Spleen (tissue), 11 donors: ENCODE measurements at regions not wholly inside any gene's neighbourhood (a gene's known extent, or its start where the extent isn't known, plus 50 kb on each side); places are given as distances from the start of the nearest gene placed in this dataset.

Experiments
- DNase-seq: peaks from one replicate; pipeline ENCODE4 v3.0.0-alpha.2; 2020
- H3K27ac ChIP-seq, 8 donors: fragments of 200-600 bp; sonication (generic) in 7 of 8; 1 replicate in 4 of 8; 2 replicates in 4 of 8; pipeline versions ENCODE4 v1.5.0 to v1.8.0; 2016 to 2021; ENCODE audit warnings: inconsistent platforms in 4 of 8, mild to moderate bottlenecking in 4 of 8, moderate library complexity in 1 of 8
- H3K27me3 ChIP-seq, 7 donors: fragments of 200-600 bp; sonication (generic) in 6 of 7; replicated peaks in 1 of 7; 1 replicate in 4 of 7; 2 replicates in 3 of 7; pipeline versions ENCODE4 v1.5.0 to v1.8.0; 2016 to 2021; ENCODE audit warnings: inconsistent platforms in 3 of 7, mild to moderate bottlenecking in 1 of 7
- H3K36me3 ChIP-seq, 6 donors: fragments of 200-600 bp; sonication (generic) in 5 of 6; 1 replicate in 4 of 6; 2 replicates in 2 of 6; pipeline versions ENCODE4 v1.5.0 to v1.8.0; 2016 to 2021; ENCODE audit warnings: inconsistent platforms in 2 of 6
- H3K4me1 ChIP-seq, 6 donors: fragments of 200-600 bp; sonication (generic) in 5 of 6; 1 replicate in 3 of 6; 2 replicates in 3 of 6; pipeline versions ENCODE4 v1.5.0 to v1.8.0; 2016 to 2021; ENCODE audit warnings: inconsistent platforms in 3 of 6
- H3K4me3 ChIP-seq, 8 donors: fragments of 200-600 bp; sonication (generic) in 7 of 8; 1 replicate in 4 of 8; 2 replicates in 4 of 8; pipeline versions ENCODE4 v1.5.0 to v1.8.0; 2016 to 2021; ENCODE audit warnings: inconsistent platforms in 4 of 8, mild to moderate bottlenecking in 4 of 8, moderate library complexity in 2 of 8
- H3K9me3 ChIP-seq, 8 donors: fragments of 200-600 bp; sonication (generic) in 7 of 8; 1 replicate in 4 of 8; 2 replicates in 4 of 8; pipeline versions ENCODE4 v1.5.0 to v1.8.0; 2016 to 2021; ENCODE audit warnings: inconsistent platforms in 4 of 8
- POLR2A ChIP-seq, 3 donors: fragments of 450-650 bp; IDR thresholded peaks; one replicate each; pipeline ENCODE4 v1.5.1; 2017; ENCODE audit warnings: antibody characterized with exemption in 3 of 3, mild to moderate bottlenecking in 1 of 3
- POLR2AphosphoS5 ChIP-seq, 3 donors: sonication (generic); formaldehyde crosslinking; IDR thresholded peaks; one replicate each; pipeline ENCODE4 v1.5.1; 2017; ENCODE audit warnings: antibody characterized with exemption in 3 of 3
- WGBS, 5 donors: extraction: QIAGEN DNeasy Blood & Tissue Kit in 3 of 5; methylation state at CpG; one replicate each; pipeline versions ENCODE4 v1.1.5 to v1.1.7; 2013 to 2018; 5-methylcytosine and 5-hydroxymethylcytosine counted together
- intact Hi-C: fragments of 100-400 bp; cut with DNase I; formaldehyde crosslinking; loops from one replicate; pipeline ENCODE4 v1.15.0; 2023; ENCODE audit warnings: low total_unique reads
- TF ChIP-seq, protein P1 (sequence below), 11 experiments: fragments of 200-600 bp in 7 of 11; fragments of 450-650 bp in 4 of 11; sonication (generic) in 4 of 11; IDR thresholded peaks in 8 of 11; conservative IDR thresholded peaks in 3 of 11; 1 replicate in 7 of 11; 2 replicates in 4 of 11; pipeline versions ENCODE4 v1.4.0 to v1.8.0; 2016 to 2021; ENCODE audit warnings: antibody characterized with exemption in 11 of 11, inconsistent platforms in 4 of 11, mild to moderate bottlenecking in 1 of 11
- donor health status: healthy with polysubstance abuse.
- donor health status: DM: no; HTN: no; CAD: no; lungs with moderate emphysema.
- donor health status: DM: no; HTN: no; CAD: no.
- donor health status: Bipolar disorder and iron deficiency.
- donor health status: healthy.
- donor health status: DM: no; HTN: no; CAD: no.
- donor health status: DM: yes; HTN: yes; CAD: no.

GRCh38 chr2:210991107-210991506 lies 434.7 kb downstream of the CPS1 start:
- intact Hi-C loops: no loop called here
- H3K4me1 ChIP-seq: no peaks in the 10 kb centered on the region
- H3K36me3 ChIP-seq: no peaks in the 10 kb centered on the region
- H3K27ac ChIP-seq: no peak overlapping the region
- H3K9me3 ChIP-seq: peaks cover 0 to 42% (median 29%) of the 10 kb centered on the region in 8 donors
- H3K27me3 ChIP-seq: no peaks in the 10 kb centered on the region
- TF ChIP-seq POLR2A (IDR thresholded peaks at IDR 0.05) (no peak), POLR2AphosphoS5 (IDR thresholded peaks at IDR 0.05) (no peak)
- TF ChIP-seq, protein P1, sequence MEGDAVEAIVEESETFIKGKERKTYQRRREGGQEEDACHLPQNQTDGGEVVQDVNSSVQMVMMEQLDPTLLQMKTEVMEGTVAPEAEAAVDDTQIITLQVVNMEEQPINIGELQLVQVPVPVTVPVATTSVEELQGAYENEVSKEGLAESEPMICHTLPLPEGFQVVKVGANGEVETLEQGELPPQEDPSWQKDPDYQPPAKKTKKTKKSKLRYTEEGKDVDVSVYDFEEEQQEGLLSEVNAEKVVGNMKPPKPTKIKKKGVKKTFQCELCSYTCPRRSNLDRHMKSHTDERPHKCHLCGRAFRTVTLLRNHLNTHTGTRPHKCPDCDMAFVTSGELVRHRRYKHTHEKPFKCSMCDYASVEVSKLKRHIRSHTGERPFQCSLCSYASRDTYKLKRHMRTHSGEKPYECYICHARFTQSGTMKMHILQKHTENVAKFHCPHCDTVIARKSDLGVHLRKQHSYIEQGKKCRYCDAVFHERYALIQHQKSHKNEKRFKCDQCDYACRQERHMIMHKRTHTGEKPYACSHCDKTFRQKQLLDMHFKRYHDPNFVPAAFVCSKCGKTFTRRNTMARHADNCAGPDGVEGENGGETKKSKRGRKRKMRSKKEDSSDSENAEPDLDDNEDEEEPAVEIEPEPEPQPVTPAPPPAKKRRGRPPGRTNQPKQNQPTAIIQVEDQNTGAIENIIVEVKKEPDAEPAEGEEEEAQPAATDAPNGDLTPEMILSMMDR (IDR thresholded peaks at IDR 0.05 in 8 of 11, conservative IDR thresholded peaks at IDR 0.05 in 3 of 11): no peak
- WGBS, 5 donors: 68 to 77% (median 74%) methylated on average over 3 of the region's 3 CpGs
- no peak overlapping the region for H3K4me3 ChIP-seq
- no peak for DNase-seq

- no peak for DNase-seq
- Histone ChIP-seq H3K27ac (no peak overlapping the region), H3K9me3 (peaks cover 0 to 36% (median 24%) of the 10 kb centered on the region in 8 donors), H3K4me3 (no peak overlapping the region), H3K36me3 (no peaks in the 10 kb centered on the region), H3K27me3 (no peaks in the 10 kb centered on the region), H3K4me1 (no peaks in the 10 kb centered on the region)
- intact Hi-C loops: no loop called here
- TF ChIP-seq POLR2A (IDR thresholded peaks at IDR 0.05) (no peak), POLR2AphosphoS5 (IDR thresholded peaks at IDR 0.05) (no peak)
- TF ChIP-seq, protein P1 (IDR thresholded peaks at IDR 0.05 in 8 of 11, conservative IDR thresholded peaks at IDR 0.05 in 3 of 11): no peak
Measured at GRCh38 chr2:210994104-210994503, 437.7 kb downstream of the CPS1 start.

GRCh38 chr2:210997373-210997772 lies 441.0 kb downstream of the CPS1 start:
- no peaks in the 10 kb centered on the region for H3K4me1 ChIP-seq
- no peaks in the 10 kb centered on the region for H3K27me3 ChIP-seq
- DNase-seq: no peak
- no peaks in the 10 kb centered on the region for H3K36me3 ChIP-seq
- H3K9me3 ChIP-seq: peaks cover 0 to 31% (median 18%) of the 10 kb centered on the region in 8 donors
- no peak overlapping the region for H3K4me3 ChIP-seq
- intact Hi-C loops: no loop called here
- TF ChIP-seq POLR2AphosphoS5 (IDR thresholded peaks at IDR 0.05) (no peak), POLR2A (IDR thresholded peaks at IDR 0.05) (no peak)
- TF ChIP-seq, protein P1 (IDR thresholded peaks at IDR 0.05 in 8 of 11, conservative IDR thresholded peaks at IDR 0.05 in 3 of 11): no peak
- no peak overlapping the region for H3K27ac ChIP-seq

DNA sequence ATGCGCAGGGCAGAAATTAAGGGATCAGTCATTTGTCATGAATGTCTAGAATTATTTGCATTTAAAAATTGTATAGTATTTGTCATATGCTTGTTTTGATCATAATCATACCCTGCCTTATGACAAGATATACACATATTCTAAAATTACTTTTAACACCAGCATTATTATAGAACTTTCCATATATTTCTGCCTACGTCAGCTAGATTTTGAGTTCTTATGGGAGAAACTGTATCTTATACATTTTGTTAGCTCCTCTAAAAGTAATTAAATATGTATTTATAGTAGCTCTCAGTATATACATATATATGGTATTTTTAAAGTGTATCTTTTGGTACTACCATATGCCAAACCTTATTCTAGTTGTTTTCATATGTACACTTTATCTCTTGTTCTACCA lies 441.9 kb downstream of the CPS1 start:
- intact Hi-C loops: no loop called here
- Histone ChIP-seq H3K4me3 (no peak overlapping the region), H3K9me3 (peaks cover 0 to 29% (median 16%) of the 10 kb centered on the region in 8 donors), H3K4me1 (no peaks in the 10 kb centered on the region), H3K36me3 (no peaks in the 10 kb centered on the region), H3K27me3 (no peaks in the 10 kb centered on the region), H3K27ac (no peak overlapping the region)
- 88 to 97% (median 92%) methylated on average over 2 of the region's 2 CpGs for WGBS, 5 donors
- no peak for DNase-seq
- TF ChIP-seq POLR2AphosphoS5 (IDR thresholded peaks at IDR 0.05) (no peak), POLR2A (IDR thresholded peaks at IDR 0.05) (no peak)
- TF ChIP-seq, protein P1 (IDR thresholded peaks at IDR 0.05 in 8 of 11, conservative IDR thresholded peaks at IDR 0.05 in 3 of 11): no peak
